ENCODE measurements at regions not wholly inside any gene's neighbourhood (a gene's known extent, or its start where the extent isn't known, plus 50 kb on each side); places are given as distances from the start of the nearest gene placed in this dataset.

DNA sequence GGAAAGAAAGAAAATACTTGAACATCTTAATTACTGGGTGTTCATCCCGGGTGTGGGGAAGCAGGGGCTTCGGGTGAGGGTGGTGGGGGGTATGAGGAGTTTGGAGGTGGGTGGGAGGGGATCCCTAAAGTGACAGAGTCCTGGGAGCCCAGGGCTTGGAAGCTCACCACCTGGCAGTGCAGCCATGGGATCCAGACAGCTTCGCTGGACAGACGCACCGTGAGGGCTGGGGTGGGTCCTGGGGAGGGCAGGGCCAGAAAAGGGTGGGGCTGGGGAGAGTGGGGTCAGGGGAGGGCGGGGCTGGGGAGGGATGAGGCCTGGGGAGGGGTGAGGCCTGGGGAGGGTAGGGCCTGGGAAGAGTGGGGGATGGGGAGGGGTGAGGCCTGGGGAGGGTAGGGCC lies 127.5 kb upstream of the LPCAT1 start:
- TF ChIP-seq POLR2AphosphoS5 (IDR thresholded peaks at IDR 0.05), result no peak
- TF ChIP-seq, protein P1, sequence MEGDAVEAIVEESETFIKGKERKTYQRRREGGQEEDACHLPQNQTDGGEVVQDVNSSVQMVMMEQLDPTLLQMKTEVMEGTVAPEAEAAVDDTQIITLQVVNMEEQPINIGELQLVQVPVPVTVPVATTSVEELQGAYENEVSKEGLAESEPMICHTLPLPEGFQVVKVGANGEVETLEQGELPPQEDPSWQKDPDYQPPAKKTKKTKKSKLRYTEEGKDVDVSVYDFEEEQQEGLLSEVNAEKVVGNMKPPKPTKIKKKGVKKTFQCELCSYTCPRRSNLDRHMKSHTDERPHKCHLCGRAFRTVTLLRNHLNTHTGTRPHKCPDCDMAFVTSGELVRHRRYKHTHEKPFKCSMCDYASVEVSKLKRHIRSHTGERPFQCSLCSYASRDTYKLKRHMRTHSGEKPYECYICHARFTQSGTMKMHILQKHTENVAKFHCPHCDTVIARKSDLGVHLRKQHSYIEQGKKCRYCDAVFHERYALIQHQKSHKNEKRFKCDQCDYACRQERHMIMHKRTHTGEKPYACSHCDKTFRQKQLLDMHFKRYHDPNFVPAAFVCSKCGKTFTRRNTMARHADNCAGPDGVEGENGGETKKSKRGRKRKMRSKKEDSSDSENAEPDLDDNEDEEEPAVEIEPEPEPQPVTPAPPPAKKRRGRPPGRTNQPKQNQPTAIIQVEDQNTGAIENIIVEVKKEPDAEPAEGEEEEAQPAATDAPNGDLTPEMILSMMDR (IDR thresholded peaks at IDR 0.05), result no peak
